NCI-H187 treated with DMSO at 0.1 percent for 48 hours (cell line): ENCODE measurements at regions not wholly inside any gene's neighbourhood (a gene's known extent, or its start where the extent isn't known, plus 50 kb on each side); places are given as distances from the start of the nearest gene placed in this dataset.
"Not testable (repeated sequence)": the region's sequence is repeated elsewhere in the genome, so short reads cannot be mapped to it uniquely, and the experiment has no call there.

Source experiments
- DNase-seq: peaks from one replicate; lab custom pipeline; 2025; lab: John Stamatoyannopoulos, UW

DNA sequence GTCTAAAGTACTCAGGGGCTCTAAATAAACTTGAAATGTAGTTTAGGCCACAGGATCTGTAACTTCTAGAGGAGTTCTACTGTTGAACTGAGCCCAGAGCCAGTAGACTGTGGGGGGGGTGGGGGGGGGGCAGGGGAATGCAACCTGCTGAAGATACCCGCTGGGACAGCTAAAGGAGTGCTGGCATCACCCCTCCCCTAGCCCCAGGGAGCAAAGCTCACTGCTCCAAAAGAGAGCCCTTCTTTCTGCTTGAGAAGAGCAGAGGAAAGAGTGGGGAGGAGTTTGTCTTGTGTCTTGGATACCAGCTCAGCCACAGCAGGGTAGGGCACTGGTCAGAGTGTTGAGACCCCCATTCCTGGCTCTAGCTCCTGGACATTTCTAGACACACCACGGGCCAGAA lies 414.0 kb upstream of the KLHL29 start:
- no peak for DNase-seq

GRCh38 chr2:22981785-22982184 lies 403.2 kb upstream of the KLHL29 start:
- DNase-seq, result no peak

DNA sequence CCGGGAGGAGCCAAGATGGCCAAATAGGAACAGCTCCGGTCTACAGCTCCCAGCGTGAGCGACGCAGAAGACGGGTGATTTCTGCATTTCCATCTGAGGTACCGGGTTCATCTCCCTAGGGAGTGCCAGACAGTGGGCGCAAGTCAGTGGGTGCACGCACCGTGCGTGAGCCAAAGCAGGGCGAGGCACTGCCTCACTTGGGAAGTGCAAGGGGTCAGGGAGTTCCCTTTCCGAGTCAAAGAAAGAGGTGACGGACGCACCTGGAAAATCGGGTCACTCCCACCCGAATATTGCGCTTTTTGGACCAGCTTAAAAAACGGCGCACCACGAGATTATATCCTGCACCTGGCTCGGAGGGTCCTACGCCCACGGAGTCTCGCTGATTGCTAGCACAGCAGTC lies 400.8 kb upstream of the KLHL29 start:
- not testable (repeated sequence) for DNase-seq

DNA sequence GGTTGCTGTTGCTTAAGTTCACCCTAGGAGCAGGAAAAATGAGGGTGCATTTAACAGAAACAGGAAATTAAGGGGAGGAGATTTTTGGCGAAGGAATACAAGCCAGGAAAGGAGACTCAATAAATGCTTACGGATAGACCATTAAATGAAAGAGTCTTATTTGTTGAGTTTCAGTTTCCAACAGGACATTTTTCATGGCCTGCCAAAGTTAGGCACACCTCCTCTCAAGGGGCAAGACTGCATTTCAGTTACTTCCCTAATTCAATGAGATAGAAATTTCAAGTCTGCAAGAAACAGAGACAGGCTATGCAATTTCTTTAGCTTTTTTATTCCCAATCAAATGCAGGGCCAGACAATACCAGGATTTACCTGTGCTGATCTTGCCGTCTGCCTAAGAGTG lies 394.7 kb upstream of the KLHL29 start:
- DNase-seq, result no peak

DNA sequence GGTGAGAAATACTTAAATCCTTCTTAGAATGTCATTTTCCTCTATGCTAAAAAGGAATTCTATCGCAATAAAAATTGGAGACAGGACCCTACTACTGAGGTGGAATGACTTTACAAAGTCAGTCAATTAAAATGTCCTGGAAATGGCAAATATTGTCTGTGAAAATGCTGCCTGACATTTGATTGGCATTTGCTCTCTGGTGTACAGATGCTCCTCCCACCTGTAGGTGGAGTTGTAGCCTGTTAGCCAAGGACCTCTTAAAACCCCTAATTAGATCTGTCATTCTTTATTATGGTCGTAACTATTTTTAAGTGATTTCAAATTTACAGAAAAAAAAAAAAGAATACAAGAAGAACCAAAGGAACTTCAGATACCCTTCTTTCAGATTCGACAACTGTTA lies 393.1 kb upstream of the KLHL29 start:
- DNase-seq, result no peak

DNA sequence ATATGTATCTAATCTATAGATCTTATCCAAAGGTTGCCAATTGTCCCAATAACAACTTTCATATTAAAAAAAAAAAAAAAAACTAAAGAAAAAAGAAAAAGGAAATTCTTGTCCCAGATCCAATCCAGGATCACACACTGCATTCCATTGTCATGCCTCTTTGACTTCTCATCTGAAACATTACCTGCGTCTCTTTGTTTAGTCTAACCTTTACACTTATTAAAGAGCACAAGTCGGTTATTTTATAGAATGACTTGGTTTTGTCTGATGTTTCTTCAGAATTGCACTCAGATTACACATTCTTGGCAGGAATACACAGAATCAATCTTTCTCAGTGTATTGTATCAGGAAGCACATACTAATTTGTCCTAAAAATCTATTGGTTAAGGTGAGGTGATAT lies 392.5 kb upstream of the KLHL29 start:
- no peak for DNase-seq

- DNase-seq, result no peak
These were observed 391.7 kb upstream of the KLHL29 start for GRCh38 chr2:22993250-22993649.

DNA sequence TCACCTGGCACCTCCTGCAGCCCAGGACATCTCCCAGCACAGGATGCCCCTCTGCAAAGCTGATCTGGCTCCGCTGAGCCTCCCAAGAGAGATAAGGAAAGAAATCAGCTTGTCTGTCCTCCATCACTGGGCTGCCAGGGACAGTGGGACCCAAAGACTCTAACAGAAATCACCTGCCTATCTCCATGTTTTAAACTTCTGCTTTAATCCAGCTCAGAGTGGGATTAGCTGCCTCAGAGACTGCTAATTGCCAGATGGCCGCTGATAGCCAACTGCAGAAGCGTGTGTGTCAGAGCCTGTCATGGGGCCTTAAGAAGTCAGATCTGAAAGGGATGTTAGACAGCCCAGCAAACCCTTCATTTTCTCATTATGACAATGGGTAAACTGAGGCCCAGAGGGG lies 389.4 kb upstream of the KLHL29 start:
- no peak for DNase-seq

DNA sequence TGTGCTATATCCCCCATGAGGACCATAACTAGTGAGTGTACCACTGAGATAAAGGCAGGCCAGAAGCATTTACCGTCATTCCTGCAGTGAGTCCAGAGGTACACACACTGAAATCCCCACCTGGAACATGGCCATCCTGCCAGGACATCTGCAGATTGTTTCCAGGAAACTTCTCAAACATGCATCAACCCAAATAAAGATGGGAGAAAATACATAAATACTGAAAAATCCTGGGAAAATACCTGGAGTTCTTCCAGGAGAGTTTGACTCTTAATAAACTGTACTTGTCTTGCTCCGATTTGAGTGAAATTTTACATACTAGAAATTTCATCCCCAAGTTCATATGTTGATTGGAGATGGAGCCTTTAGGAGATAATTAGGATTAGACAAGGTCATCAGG lies 388.1 kb upstream of the KLHL29 start:
- DNase-seq, result no peak

- DNase-seq, result no peak
These were observed 386.6 kb upstream of the KLHL29 start for GRCh38 chr2:22998359-22998758.

DNA sequence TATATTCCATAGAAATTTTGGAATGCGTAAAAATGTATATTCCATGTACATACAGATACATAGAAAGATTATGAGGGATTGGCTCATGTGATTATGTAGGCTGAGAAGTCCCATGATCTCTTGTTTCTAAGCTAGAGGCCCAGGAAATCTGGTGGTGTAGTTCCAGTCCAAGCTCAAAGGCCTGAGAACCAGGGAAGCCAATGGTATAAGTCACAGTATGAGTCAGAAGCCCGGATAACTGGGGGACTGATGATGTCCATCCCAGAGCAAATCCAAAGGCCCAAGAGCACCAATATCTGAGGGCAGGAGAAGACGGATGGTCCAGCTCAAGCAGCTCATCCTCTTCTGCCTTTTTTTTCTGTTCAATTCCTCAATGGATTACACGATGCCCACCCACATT lies 385.0 kb upstream of the KLHL29 start:
- DNase-seq, result no peak

DNA sequence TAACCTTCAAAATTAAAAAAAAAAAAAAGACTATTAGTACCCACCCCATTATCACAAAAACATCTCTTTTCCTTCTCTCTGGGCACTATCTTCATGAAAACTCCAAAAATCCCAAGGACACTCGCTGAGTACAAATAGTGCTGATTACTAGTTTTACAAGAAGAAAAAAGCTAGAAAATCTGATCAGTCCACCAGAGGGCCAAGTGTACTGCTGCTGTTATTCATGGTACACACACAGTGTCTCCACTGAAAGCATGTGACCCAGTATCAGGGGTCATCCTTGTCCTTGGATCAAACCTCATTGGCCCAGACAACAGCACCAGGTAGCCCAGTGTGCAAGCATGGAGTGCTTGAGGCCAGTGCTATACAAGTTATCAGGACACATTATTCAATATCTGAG lies 382.7 kb upstream of the KLHL29 start:
- no peak for DNase-seq

DNA sequence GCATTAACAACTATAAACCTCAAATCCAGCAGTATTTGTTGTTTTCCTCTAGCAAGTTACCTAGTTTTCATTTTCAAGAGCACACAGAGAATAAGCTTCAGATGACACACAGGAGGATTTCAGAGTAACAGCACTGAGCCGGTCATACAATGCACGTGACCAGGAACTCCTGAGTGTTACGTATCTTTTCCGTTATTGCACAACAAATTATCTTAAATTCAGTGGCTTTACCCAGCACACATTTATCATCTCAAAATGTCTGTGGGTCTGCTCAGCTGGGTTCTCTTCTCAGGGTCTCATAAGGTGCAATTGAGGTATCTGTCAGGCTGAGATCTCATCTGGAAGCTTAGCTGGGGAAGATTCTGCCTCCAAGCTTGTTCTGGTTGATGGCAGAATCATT lies 379.5 kb upstream of the KLHL29 start:
- DNase-seq, result no peak

GRCh38 chr2:23007631-23008235 lies 377.2 kb upstream of the KLHL29 start:
- no peak for DNase-seq

DNA sequence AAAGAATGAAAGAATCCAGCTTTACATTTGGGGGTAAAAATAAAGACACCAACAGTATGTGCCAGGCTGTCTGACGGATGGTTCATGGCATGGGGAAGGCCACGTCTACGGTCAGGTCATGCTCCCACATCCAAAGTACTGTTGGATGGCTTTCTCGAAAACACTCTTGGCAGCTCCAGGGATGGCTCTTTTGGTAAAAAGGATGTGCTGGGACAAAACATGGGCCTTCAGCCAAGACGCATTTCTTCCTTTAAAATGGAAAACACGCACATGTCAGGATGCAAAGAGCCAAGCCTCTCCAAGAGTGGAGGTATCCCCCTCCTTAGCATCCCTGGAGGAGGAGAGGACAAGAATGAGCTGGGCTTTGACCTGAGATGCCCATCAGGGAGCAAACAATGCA lies 376.5 kb upstream of the KLHL29 start:
- no peak for DNase-seq

GRCh38 chr2:23008951-23009350 lies 376.0 kb upstream of the KLHL29 start:
- no peak for DNase-seq

DNA sequence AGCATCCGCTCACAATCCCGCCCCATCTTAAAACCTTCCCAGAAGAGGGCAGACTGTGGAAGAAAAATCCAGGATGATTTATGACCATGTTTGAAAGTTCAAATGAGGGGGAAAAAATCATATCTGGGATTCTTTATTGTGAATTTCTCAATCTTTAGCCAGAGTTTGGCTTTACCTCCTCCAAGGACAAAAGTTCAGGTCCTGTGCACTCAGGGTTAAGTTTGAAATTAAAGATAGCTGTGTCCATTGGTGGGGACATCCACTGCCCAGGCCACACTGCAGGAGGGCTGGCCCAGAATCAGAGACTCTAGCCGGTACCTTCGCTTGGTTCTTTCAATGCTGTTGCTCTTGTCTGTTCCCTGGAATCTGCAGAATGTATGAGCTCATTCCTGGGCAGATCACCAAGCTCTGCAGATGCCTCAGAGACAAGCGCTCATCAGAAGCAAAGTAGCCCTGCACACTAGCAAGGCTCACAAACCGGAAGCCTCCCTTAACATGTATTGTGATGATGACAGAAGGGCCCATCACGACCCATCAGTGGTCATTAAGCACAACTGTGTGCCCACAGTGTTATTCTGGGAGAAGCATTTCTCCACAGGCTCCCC lies 375.3 kb upstream of the KLHL29 start:
- no peak for DNase-seq

GRCh38 chr2:23012499-23012898 lies 372.5 kb upstream of the KLHL29 start:
- no peak for DNase-seq

- DNase-seq, result no peak
These were observed 369.3 kb upstream of the KLHL29 start for GRCh38 chr2:23015651-23016200.

GRCh38 chr2:23019476-23019875 lies 365.5 kb upstream of the KLHL29 start:
- no peak for DNase-seq

DNA sequence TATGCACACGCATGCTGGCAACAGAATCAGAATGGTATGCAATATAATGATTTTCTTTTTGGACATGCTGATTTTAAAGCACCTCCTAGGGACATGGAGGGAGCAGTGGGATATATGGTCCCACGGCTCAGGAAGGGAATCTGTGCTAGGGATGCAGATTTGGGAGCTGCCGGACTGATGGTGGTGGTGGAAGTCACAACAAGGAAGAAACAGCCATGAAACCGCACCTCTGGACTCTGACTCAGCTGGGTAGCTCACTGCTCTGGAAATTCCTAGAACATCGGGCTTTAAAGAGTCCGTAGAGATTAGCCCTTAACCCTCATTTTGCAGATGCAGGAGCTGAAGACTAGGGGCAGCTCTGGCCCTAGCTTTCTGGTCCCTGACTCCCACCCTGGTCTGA lies 364.3 kb upstream of the KLHL29 start:
- DNase-seq, result no peak

- DNase-seq, result no peak
These were observed 363.5 kb upstream of the KLHL29 start for GRCh38 chr2:23021311-23022120.

- DNase-seq, result no peak
These were observed 361.3 kb upstream of the KLHL29 start for GRCh38 chr2:23023722-23024121.
